ENCODE measurements at regions not wholly inside any gene's neighbourhood (a gene's known extent, or its start where the extent isn't known, plus 50 kb on each side); places are given as distances from the start of the nearest gene placed in this dataset.

GRCh38 chr2:53562407-53562806 lies 205.2 kb upstream of the CHAC2 start:
- H3K4me3 ChIP-seq (ENCODE audit: low read depth, low read length, poor library complexity, severe bottlenecking): no peak overlapping the region
- H3K27ac ChIP-seq (ENCODE audit: low read depth, low read length, poor library complexity, severe bottlenecking): no peak overlapping the region
- no peak for DNase-seq (ENCODE audit: low spot score)
- no peaks in the 10 kb centered on the region for H3K4me1 ChIP-seq (ENCODE audit: insufficient read depth, low read length, poor library complexity, severe bottlenecking)
- no peaks in the 10 kb centered on the region for H3K9me3 ChIP-seq (ENCODE audit: low read depth, low read length, poor library complexity, severe bottlenecking)
- H3K36me3 ChIP-seq (ENCODE audit: insufficient read depth, low read length, poor library complexity, severe bottlenecking): no peaks in the 10 kb centered on the region
- no TSS peak for BruUV-seq (replicated peaks)
- no peaks in the 10 kb centered on the region for H3K27me3 ChIP-seq (replicated peaks; ENCODE audit: insufficient read depth, low read depth, low read length, poor library complexity)
- ChIA-PET CTCF (no interaction called here), POLR2A (ENCODE audit: low non-redundant PET) (no interaction called here)
- intact Hi-C loops (cut with micrococcal nuclease; ENCODE audit: unreplicated experiment): no loop called here
- TF ChIP-seq EZH2 (IDR thresholded peaks at IDR 0.05; ENCODE audit: borderline replicate concordance, low read depth, low read length, poor library complexity, severe bottlenecking) (no peak), CTCF (conservative IDR thresholded peaks at IDR 0.05; ENCODE audit: low read depth, low read length) (no peak)

- H3K27ac ChIP-seq (ENCODE audit: low read depth, low read length, poor library complexity, severe bottlenecking): no peak overlapping the region
- POLR2A ChIA-PET (ENCODE audit: low non-redundant PET): no interaction called here
- intact Hi-C loops (cut with micrococcal nuclease; ENCODE audit: unreplicated experiment): no loop called here
- no peaks in the 10 kb centered on the region for H3K9me3 ChIP-seq (ENCODE audit: low read depth, low read length, poor library complexity, severe bottlenecking)
- TF ChIP-seq EZH2 (IDR thresholded peaks at IDR 0.05; ENCODE audit: borderline replicate concordance, low read depth, low read length, poor library complexity, severe bottlenecking) (no peak), CTCF (conservative IDR thresholded peaks at IDR 0.05; ENCODE audit: low read depth, low read length) (no peak)
- no TSS peak for BruUV-seq (replicated peaks)
- H3K27me3 ChIP-seq (replicated peaks; ENCODE audit: insufficient read depth, low read depth, low read length, poor library complexity): no peaks in the 10 kb centered on the region
- no peak for DNase-seq (ENCODE audit: low spot score)
- no peaks in the 10 kb centered on the region for H3K4me1 ChIP-seq (ENCODE audit: insufficient read depth, low read length, poor library complexity, severe bottlenecking)
- CTCF ChIA-PET: no interaction called here
- no peaks in the 10 kb centered on the region for H3K36me3 ChIP-seq (ENCODE audit: insufficient read depth, low read length, poor library complexity, severe bottlenecking)
- H3K4me3 ChIP-seq (ENCODE audit: low read depth, low read length, poor library complexity, severe bottlenecking): no peak overlapping the region
Observed at GRCh38 chr2:53561155-53561554, 206.4 kb upstream of the CHAC2 start.

- CTCF ChIA-PET: no interaction called here
- Histone ChIP-seq H3K9me3 (ENCODE audit: low read depth, low read length, poor library complexity, severe bottlenecking) (no peaks in the 10 kb centered on the region), H3K4me3 (ENCODE audit: low read depth, low read length, poor library complexity, severe bottlenecking) (no peak overlapping the region), H3K4me1 (ENCODE audit: insufficient read depth, low read length, poor library complexity, severe bottlenecking) (no peaks in the 10 kb centered on the region), H3K36me3 (ENCODE audit: insufficient read depth, low read length, poor library complexity, severe bottlenecking) (no peaks in the 10 kb centered on the region), H3K27me3 (replicated peaks; ENCODE audit: insufficient read depth, low read depth, low read length, poor library complexity) (no peaks in the 10 kb centered on the region), H3K27ac (ENCODE audit: low read depth, low read length, poor library complexity, severe bottlenecking) (no peak overlapping the region)
- no peak for DNase-seq (ENCODE audit: low spot score)
- no TSS peak for BruUV-seq (replicated peaks)
- no peak for TF ChIP-seq EZH2 (IDR thresholded peaks at IDR 0.05; ENCODE audit: borderline replicate concordance, low read depth, low read length, poor library complexity, severe bottlenecking)
- TF ChIP-seq CTCF (conservative IDR thresholded peaks at IDR 0.05; ENCODE audit: low read depth, low read length): no peak
- intact Hi-C loops (cut with micrococcal nuclease; ENCODE audit: unreplicated experiment): no loop called here
- POLR2A ChIA-PET (ENCODE audit: low non-redundant PET): no interaction called here
Observed at GRCh38 chr2:53559302-53559966, 208.2 kb upstream of the CHAC2 start.
